Hepatocyte (in vitro differentiated cells): ENCODE measurements at regions not wholly inside any gene's neighbourhood (a gene's known extent, or its start where the extent isn't known, plus 50 kb on each side); places are given as distances from the start of the nearest gene placed in this dataset.

ENCODE experiments used
- DNase-seq: peaks from one replicate; pipeline ENCODE4 v3.0.0-alpha.2; 2016; ENCODE audit warnings: low spot score
- H2AFZ ChIP-seq: fragments of 200-600 bp; sonication (generic); 2 replicates; pipeline ENCODE4 v1.6.0; 2016; ENCODE audit warnings: antibody characterized with exemption, mild to moderate bottlenecking
- H3K27ac ChIP-seq: fragments of 200-600 bp; sonication (generic); 2 replicates; pipeline ENCODE4 v1.5.1; 2016; ENCODE audit warnings: mild to moderate bottlenecking
- H3K27me3 ChIP-seq: fragments of 200-600 bp; sonication (generic); 2 replicates; pipeline ENCODE4 v1.6.1; 2016
- H3K36me3 ChIP-seq: fragments of 200-600 bp; sonication (generic); replicated peaks from 2 replicates; pipeline ENCODE4 v1.5.1; 2016; ENCODE audit warnings: low read depth; ENCODE audit not compliant: insufficient read depth
- H3K4me1 ChIP-seq: fragments of 200-600 bp; sonication (generic); 2 replicates; pipeline ENCODE4 v1.5.1; 2016; ENCODE audit warnings: mild to moderate bottlenecking, moderate library complexity; ENCODE audit not compliant: insufficient read depth
- H3K4me2 ChIP-seq: fragments of 200-600 bp; sonication (generic); 2 replicates; pipeline ENCODE4 v1.6.0; 2016
- H3K4me3 ChIP-seq: fragments of 200-600 bp; sonication (generic); 2 replicates; pipeline ENCODE4 v1.5.1; 2016; ENCODE audit warnings: mild to moderate bottlenecking
- H3K79me2 ChIP-seq: fragments of 200-600 bp; sonication (generic); 2 replicates; pipeline ENCODE4 v1.6.0; 2017; ENCODE audit warnings: mild to moderate bottlenecking
- H3K9me2 ChIP-seq: fragments of 200-600 bp; sonication (generic); replicated peaks from 2 replicates; pipeline ENCODE4 v1.6.0; 2017; ENCODE audit warnings: mild to moderate bottlenecking; ENCODE audit not compliant: insufficient read depth
- H3K9me3 ChIP-seq: fragments of 200-600 bp; sonication (generic); 2 replicates; pipeline ENCODE4 v1.5.1; 2016; ENCODE audit warnings: low read depth, mild to moderate bottlenecking
- H4K20me1 ChIP-seq: fragments of 200-600 bp; sonication (generic); 2 replicates; pipeline ENCODE4 v1.6.0; 2016; ENCODE audit warnings: mild to moderate bottlenecking; ENCODE audit not compliant: insufficient read depth, poor library complexity, severe bottlenecking
- EZH2 ChIP-seq: fragments of 200-600 bp; sonication (generic); IDR thresholded peaks from 2 replicates; pipeline ENCODE4 v1.6.1; 2016; ENCODE audit warnings: antibody characterized with exemption, mild to moderate bottlenecking, borderline replicate concordance
- EZH2phosphoT487 ChIP-seq: fragments of 200-600 bp; sonication (generic); IDR thresholded peaks from one replicate; pipeline ENCODE4 v1.6.1; 2018; ENCODE audit warnings: antibody characterized with exemption, mild to moderate bottlenecking, low read depth, moderate library complexity; ENCODE audit not compliant: unreplicated experiment, severe bottlenecking
- whole genome bisulfite sequencing: methylation state at CpG from one replicate; pipeline ENCODE4 v1.1.6; 2016; ENCODE audit warnings: low lambda C conversion rate; ENCODE audit errors: missing lambda C conversion rate; 5-methylcytosine and 5-hydroxymethylcytosine counted together
- TF ChIP-seq, protein P1 (sequence below): fragments of 200-600 bp; sonication (generic); IDR thresholded peaks from 2 replicates; pipeline ENCODE4 v1.5.1; 2016; ENCODE audit warnings: antibody characterized with exemption, mild to moderate bottlenecking; ENCODE audit not compliant: poor library complexity

DNA sequence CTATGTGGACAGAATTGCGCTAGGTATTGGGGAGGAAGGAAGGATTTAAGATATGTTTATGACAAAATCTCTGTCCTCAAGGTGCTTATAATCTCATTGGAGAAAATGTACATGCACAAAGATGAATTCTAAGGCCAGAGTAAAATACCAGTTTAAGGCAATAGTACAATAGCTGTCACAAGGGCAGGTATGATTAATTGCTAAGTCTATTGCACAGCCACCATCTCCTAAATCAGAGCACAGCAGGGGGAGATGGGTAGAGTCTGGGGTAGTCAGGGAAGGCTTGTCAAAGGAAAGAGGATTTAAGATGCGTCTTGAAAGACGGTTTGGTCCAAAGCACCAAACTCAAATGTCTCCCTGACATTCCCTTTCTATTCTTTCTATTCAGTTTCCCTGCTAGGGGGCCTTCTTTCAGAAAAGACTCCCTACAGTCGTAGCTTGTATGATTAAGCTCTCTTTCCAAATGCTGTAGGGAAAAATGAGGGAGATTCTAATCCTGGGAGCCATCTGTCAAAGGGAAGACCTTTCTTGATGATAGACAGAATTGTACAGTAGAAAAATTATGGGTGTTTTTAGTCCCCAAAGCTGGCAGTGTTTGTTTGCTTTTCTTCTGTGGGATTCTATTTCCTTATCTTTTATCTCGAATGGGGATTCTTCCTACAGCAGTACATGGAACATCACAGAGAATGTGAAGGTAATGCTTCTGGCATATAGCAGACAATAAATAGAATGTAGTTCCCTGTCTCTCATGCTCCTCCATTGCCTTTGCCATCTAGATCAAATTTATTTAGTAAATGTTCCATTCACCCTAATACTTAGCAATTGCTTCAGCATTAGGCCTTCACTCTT is 107.6 kb upstream of the NFIA start:
- Histone ChIP-seq H2AFZ (no peak overlapping the region), H3K79me2 (no peaks in the 10 kb centered on the region), H3K4me2 (no peak overlapping the region), H3K27ac (no peak overlapping the region), H3K27me3 (no peaks in the 10 kb centered on the region), H4K20me1 (no peaks in the 10 kb centered on the region), H3K4me3 (no peak overlapping the region), H3K36me3 (no peaks in the 10 kb centered on the region), H3K4me1 (peaks cover 6% of the 10 kb centered on the region), H3K9me2 (no peaks in the 10 kb centered on the region), H3K9me3 (no peaks in the 10 kb centered on the region)
- TF ChIP-seq, protein P1, sequence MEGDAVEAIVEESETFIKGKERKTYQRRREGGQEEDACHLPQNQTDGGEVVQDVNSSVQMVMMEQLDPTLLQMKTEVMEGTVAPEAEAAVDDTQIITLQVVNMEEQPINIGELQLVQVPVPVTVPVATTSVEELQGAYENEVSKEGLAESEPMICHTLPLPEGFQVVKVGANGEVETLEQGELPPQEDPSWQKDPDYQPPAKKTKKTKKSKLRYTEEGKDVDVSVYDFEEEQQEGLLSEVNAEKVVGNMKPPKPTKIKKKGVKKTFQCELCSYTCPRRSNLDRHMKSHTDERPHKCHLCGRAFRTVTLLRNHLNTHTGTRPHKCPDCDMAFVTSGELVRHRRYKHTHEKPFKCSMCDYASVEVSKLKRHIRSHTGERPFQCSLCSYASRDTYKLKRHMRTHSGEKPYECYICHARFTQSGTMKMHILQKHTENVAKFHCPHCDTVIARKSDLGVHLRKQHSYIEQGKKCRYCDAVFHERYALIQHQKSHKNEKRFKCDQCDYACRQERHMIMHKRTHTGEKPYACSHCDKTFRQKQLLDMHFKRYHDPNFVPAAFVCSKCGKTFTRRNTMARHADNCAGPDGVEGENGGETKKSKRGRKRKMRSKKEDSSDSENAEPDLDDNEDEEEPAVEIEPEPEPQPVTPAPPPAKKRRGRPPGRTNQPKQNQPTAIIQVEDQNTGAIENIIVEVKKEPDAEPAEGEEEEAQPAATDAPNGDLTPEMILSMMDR, result no peak
- DNase-seq, result no peak
- 64% methylated on average over 5 of the region's 5 CpGs for WGBS

DNA sequence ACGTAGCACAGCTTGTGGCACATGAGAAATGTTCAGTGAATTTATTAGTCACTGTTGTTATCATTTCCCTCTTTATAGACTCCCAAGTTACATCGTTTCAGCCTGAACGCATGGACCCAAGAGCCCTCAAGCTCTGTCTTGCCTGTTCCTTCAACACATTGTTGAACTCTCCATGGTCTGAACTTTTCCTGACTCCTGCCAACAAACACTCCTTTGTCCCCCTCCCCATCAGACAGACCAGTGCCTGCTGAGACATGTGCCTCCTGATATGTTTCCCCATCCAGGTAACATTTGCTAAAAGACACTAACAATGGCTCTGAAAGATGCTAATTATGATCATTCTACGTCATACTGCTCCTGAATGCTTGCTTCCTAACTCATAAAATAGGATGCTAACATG is 108.7 kb upstream of the NFIA start:
- no peak overlapping the region for H3K4me2 ChIP-seq

DNA sequence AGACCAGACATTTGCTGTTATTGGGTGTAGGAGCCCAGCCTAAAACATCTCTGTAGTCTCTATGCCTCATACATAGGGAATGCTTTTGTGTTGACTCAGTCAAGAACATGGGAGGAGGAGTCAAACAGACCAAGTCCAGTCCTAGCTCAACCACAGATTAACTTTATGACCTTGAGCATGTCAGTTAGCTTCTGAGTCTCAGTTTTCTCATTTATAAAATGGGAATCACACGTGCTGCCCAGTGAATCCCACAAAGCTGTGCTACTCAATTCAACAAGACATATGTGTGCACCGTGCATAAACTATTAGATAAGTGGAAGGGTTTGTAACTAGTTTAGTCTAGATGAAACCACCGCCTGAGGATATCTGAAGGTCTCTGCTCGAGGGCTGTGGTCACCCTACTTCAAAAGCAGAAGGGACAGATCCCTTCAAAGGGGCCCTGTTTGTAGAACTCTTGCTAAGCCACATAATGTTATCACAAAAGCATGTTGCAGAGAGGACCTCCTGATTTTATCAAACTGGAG is 109.5 kb upstream of the NFIA start:
- Histone ChIP-seq H3K79me2 (no peaks in the 10 kb centered on the region), H3K9me3 (no peaks in the 10 kb centered on the region), H3K4me2 (no peak overlapping the region), H3K27ac (no peak overlapping the region), H3K4me1 (peaks cover 6% of the 10 kb centered on the region), H4K20me1 (no peaks in the 10 kb centered on the region), H3K27me3 (no peaks in the 10 kb centered on the region), H3K36me3 (no peaks in the 10 kb centered on the region), H2AFZ (no peak overlapping the region), H3K9me2 (no peaks in the 10 kb centered on the region), H3K4me3 (no peak overlapping the region)
- WGBS, result 74% methylated on average over 4 of the region's 4 CpGs
- TF ChIP-seq, protein P1, result no peak
- no peak for TF ChIP-seq EZH2phosphoT487
- peak; percentile 28 for DNase-seq

More for the DNA sequence above, 108.7 kb upstream of the NFIA start:
- no peaks in the 10 kb centered on the region for H3K79me2 ChIP-seq
- H3K9me2 ChIP-seq, result no peaks in the 10 kb centered on the region
- no peaks in the 10 kb centered on the region for H3K36me3 ChIP-seq
- peaks cover 6% of the 10 kb centered on the region for H3K4me1 ChIP-seq
- DNase-seq, result no peak
- no peaks in the 10 kb centered on the region for H4K20me1 ChIP-seq
- H3K27ac ChIP-seq, result no peak overlapping the region
- no peak overlapping the region for H2AFZ ChIP-seq
- no peak overlapping the region for H3K4me3 ChIP-seq
- TF ChIP-seq EZH2phosphoT487, result no peak
- TF ChIP-seq, protein P1, result no peak
- TF ChIP-seq EZH2, result no peak
- H3K27me3 ChIP-seq, result no peaks in the 10 kb centered on the region
- 75% methylated on average over 4 of the region's 4 CpGs for WGBS
- no peaks in the 10 kb centered on the region for H3K9me3 ChIP-seq
